ENCODE measurements at regions not wholly inside any gene's neighbourhood (a gene's known extent, or its start where the extent isn't known, plus 50 kb on each side); places are given as distances from the start of the nearest gene placed in this dataset.

- no peak for DNase-seq
These were observed 218.5 kb upstream of the KLF6 start for GRCh38 chr10:4003348-4003973.

- DNase-seq, result no peak
These were observed 216.8 kb upstream of the KLF6 start for GRCh38 chr10:4001811-4002210.

GRCh38 chr10:3999642-4000041 is 214.6 kb upstream of the KLF6 start:
- no peak for DNase-seq

GRCh38 chr10:3996697-3997096 is 211.7 kb upstream of the KLF6 start:
- DNase-seq, result no peak

- DNase-seq, result peak; percentile 47
These were observed 210.5 kb upstream of the KLF6 start for GRCh38 chr10:3995302-3996210.

- no peak for DNase-seq
These were observed 207.6 kb upstream of the KLF6 start for GRCh38 chr10:3992382-3993178.

GRCh38 chr10:3990307-3990706 is 205.3 kb upstream of the KLF6 start:
- no peak for DNase-seq

GRCh38 chr10:3987143-3987974 is 202.3 kb upstream of the KLF6 start:
- DNase-seq, result no peak

GRCh38 chr10:3986493-3987142 is 201.6 kb upstream of the KLF6 start:
- no peak for DNase-seq

GRCh38 chr10:3982746-3983442 is 197.9 kb upstream of the KLF6 start:
- DNase-seq, result no peak

GRCh38 chr10:3981300-3981699 is 196.3 kb upstream of the KLF6 start:
- no peak for DNase-seq

- no peak for DNase-seq
These were observed 195.7 kb upstream of the KLF6 start for GRCh38 chr10:3980660-3981059.

- DNase-seq, result no peak
These were observed 195.1 kb upstream of the KLF6 start for GRCh38 chr10:3980144-3980543.

- DNase-seq, result no peak
These were observed 193.8 kb upstream of the KLF6 start for GRCh38 chr10:3978761-3979160.

- DNase-seq, result peak; percentile 20
These were observed 193.2 kb upstream of the KLF6 start for GRCh38 chr10:3978174-3978573.

GRCh38 chr10:3977761-3978160 is 192.8 kb upstream of the KLF6 start:
- no peak for DNase-seq

GRCh38 chr10:3976718-3977117 is 191.7 kb upstream of the KLF6 start:
- no peak for DNase-seq

- DNase-seq, result no peak
These were observed 191.2 kb upstream of the KLF6 start for GRCh38 chr10:3976171-3976570.

- no peak for DNase-seq
These were observed 190.0 kb upstream of the KLF6 start for GRCh38 chr10:3975016-3975415.

- no peak for DNase-seq
These were observed 187.7 kb upstream of the KLF6 start for GRCh38 chr10:3972460-3973301.

- no peak for DNase-seq
These were observed 186.7 kb upstream of the KLF6 start for GRCh38 chr10:3971713-3972112.
